H1 (cell line): ENCODE measurements at regions not wholly inside any gene's neighbourhood (a gene's known extent, or its start where the extent isn't known, plus 50 kb on each side); places are given as distances from the start of the nearest gene placed in this dataset.

ENCODE experiments used
- BRCA1 ChIP-seq: IDR thresholded peaks from 2 replicates; pipeline ENCODE4 v1.6.1; 2012; ENCODE audit warnings: low read depth, low read length, improper control_type of control experiment
- CBX8 ChIP-seq: fragments of 300-800, 300-1000 bp; sonication (generic); IDR thresholded peaks from 2 replicates; pipeline ENCODE4 v1.7.1; 2016; ENCODE audit warnings: low read depth, low read length, borderline replicate concordance
- CEBPB ChIP-seq: IDR thresholded peaks from 2 replicates; pipeline ENCODE4 v1.6.1; 2012; ENCODE audit warnings: low read depth, low read length
- CTBP2 ChIP-seq: IDR thresholded peaks from 2 replicates; pipeline ENCODE4 v1.7.0; 2011; ENCODE audit warnings: borderline replicate concordance, mild to moderate bottlenecking, moderate library complexity, mixed read lengths, low read length; ENCODE audit not compliant: insufficient read depth, insufficient read length
- JUND ChIP-seq: IDR thresholded peaks from 2 replicates; pipeline ENCODE4 v1.6.1; 2011; ENCODE audit warnings: mild to moderate bottlenecking, improper control_type of control experiment, low read length
- MAX ChIP-seq: IDR thresholded peaks from 2 replicates; pipeline ENCODE4 v1.6.1; 2012; ENCODE audit warnings: inconsistent platforms
- POLR2A ChIP-seq, 2 experiments: IDR thresholded peaks; 1 replicate in 1 of 2; 2 replicates in 1 of 2; pipeline ENCODE4 v1.6.1; 2011; ENCODE audit warnings: low read depth in 2 of 2, low read length in 2 of 2, mild to moderate bottlenecking in 2 of 2; ENCODE audit errors: control extremely low read depth in 1 of 2
- RAD21 ChIP-seq, 2 experiments: IDR thresholded peaks in 1 of 2; conservative IDR thresholded peaks in 1 of 2; 2 replicates each; pipeline ENCODE4 v1.6.1; 2011; ENCODE audit warnings: low read depth in 2 of 2, low read length in 2 of 2, improper control_type of control experiment in 1 of 2, inconsistent platforms in 1 of 2, mild to moderate bottlenecking in 1 of 2, moderate library complexity in 1 of 2
- RBBP5 ChIP-seq: IDR thresholded peaks from 2 replicates; pipeline ENCODE4 v1.7.1; 2012; ENCODE audit warnings: low read depth, mild to moderate bottlenecking, inconsistent platforms, low read length, moderate library complexity, borderline replicate concordance
- TF ChIP-seq, protein P1 (sequence below), 3 experiments: IDR thresholded peaks; 1 replicate in 2 of 3; 2 replicates in 1 of 3; pipeline versions ENCODE4 v1.5.1 to v1.6.1; 2011; ENCODE audit warnings: low read length in 3 of 3, mild to moderate bottlenecking in 3 of 3, inconsistent platforms in 2 of 3, low read depth in 1 of 3, moderate library complexity in 1 of 3; ENCODE audit not compliant: insufficient read depth in 1 of 3; ENCODE audit errors: control extremely low read depth in 1 of 3

- TF ChIP-seq JUND (no peak), CEBPB (no peak), RBBP5 (no peak), MAX (no peak), CBX8 (no peak), CTBP2 (no peak), RAD21 (IDR thresholded peaks at IDR 0.05 in 1 of 2, conservative IDR thresholded peaks at IDR 0.05 in 1 of 2; ENCODE audit: low read depth in 2 of 2, low read length in 2 of 2) (no peak), BRCA1 (no peak), POLR2A (IDR thresholded peaks at IDR 0.05; ENCODE audit: control extremely low read depth in 1 of 2, low read depth in 2 of 2, low read length in 2 of 2) (no peak)
- TF ChIP-seq, protein P1, sequence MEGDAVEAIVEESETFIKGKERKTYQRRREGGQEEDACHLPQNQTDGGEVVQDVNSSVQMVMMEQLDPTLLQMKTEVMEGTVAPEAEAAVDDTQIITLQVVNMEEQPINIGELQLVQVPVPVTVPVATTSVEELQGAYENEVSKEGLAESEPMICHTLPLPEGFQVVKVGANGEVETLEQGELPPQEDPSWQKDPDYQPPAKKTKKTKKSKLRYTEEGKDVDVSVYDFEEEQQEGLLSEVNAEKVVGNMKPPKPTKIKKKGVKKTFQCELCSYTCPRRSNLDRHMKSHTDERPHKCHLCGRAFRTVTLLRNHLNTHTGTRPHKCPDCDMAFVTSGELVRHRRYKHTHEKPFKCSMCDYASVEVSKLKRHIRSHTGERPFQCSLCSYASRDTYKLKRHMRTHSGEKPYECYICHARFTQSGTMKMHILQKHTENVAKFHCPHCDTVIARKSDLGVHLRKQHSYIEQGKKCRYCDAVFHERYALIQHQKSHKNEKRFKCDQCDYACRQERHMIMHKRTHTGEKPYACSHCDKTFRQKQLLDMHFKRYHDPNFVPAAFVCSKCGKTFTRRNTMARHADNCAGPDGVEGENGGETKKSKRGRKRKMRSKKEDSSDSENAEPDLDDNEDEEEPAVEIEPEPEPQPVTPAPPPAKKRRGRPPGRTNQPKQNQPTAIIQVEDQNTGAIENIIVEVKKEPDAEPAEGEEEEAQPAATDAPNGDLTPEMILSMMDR (IDR thresholded peaks at IDR 0.05; ENCODE audit: control extremely low read depth in 1 of 3, insufficient read depth in 1 of 3, low read depth in 1 of 3, low read length in 3 of 3) = no peak
Measured at GRCh38 chr11:120017582-120018150, 120.2 kb downstream of the TRIM29 start.
